Hepatocyte (in vitro differentiated cells): ENCODE measurements at regions not wholly inside any gene's neighbourhood (a gene's known extent, or its start where the extent isn't known, plus 50 kb on each side); places are given as distances from the start of the nearest gene placed in this dataset.

ENCODE experiments used
- CTCF ChIP-seq: fragments of 200-600 bp; sonication (generic); IDR thresholded peaks from 2 replicates; pipeline ENCODE4 v1.5.1; 2016; ENCODE audit warnings: antibody characterized with exemption, mild to moderate bottlenecking; ENCODE audit not compliant: poor library complexity
- EZH2 ChIP-seq: fragments of 200-600 bp; sonication (generic); IDR thresholded peaks from 2 replicates; pipeline ENCODE4 v1.6.1; 2016; ENCODE audit warnings: antibody characterized with exemption, mild to moderate bottlenecking, borderline replicate concordance

GRCh38 chr5:28575368-28575767 lies 1537.0 kb upstream of the CDH9 start:
- TF ChIP-seq CTCF = no peak
- TF ChIP-seq EZH2 = no peak
